ENCODE measurements at regions not wholly inside any gene's neighbourhood (a gene's known extent, or its start where the extent isn't known, plus 50 kb on each side); places are given as distances from the start of the nearest gene placed in this dataset.

DNA sequence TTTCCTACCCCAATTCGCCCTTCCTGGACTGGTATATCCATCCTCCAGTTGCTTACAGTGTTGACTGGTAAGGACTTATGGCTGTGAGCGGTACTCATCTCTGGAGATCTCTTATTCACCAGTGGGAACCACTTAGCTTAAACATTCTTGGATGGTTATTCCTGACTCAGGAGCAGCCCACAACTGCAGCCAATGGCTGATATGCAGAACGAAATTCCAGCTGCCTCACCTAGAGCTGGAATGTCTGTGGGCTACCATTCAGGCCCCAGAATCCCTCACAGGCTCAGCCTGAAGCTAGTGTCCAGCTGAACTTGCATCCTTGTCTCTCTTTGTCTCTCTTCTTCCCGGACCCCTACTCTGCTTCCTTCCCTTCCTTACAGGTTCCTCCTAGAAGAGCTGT is 138.9 kb upstream of the SMIM31 start:
- Histone ChIP-seq H3K36me3 (ENCODE audit: control insufficient read depth in 2 of 3, insufficient read depth in 3 of 3, low read length in 3 of 3) (no peaks in the 10 kb centered on the region), H3K9ac (ENCODE audit: low read length in 3 of 3) (no peak overlapping the region), H3K4me1 (ENCODE audit: control insufficient read depth in 2 of 3, insufficient read depth in 2 of 3, low read depth in 1 of 3, low read length in 3 of 3) (no peaks in the 10 kb centered on the region), H3K9me3 (ENCODE audit: control insufficient read depth in 2 of 3, insufficient read depth in 1 of 3, low read length in 3 of 3) (no peaks in the 10 kb centered on the region), H3K4me3 (ENCODE audit: low read length in 3 of 3) (no peak overlapping the region), H3K27me3 (ENCODE audit: control insufficient read depth, insufficient read depth, low read length) (no peaks in the 10 kb centered on the region), H3K27ac (ENCODE audit: low read depth in 2 of 2, low read length in 2 of 2) (no peak overlapping the region)
- FAIRE-seq = no peak
- DNase-seq = no peak
- TF ChIP-seq CTCF (IDR thresholded peaks at IDR 0.05; ENCODE audit: borderline replicate concordance, extremely low read depth, insufficient read depth) = no peak
- intact Hi-C loops (cut with DNase I) = no loop called here

GRCh38 chr4:164615964-164616363 is 138.0 kb upstream of the SMIM31 start:
- Histone ChIP-seq H3K9me3 (ENCODE audit: control insufficient read depth in 2 of 3, insufficient read depth in 1 of 3, low read length in 3 of 3) (no peaks in the 10 kb centered on the region), H3K27me3 (ENCODE audit: control insufficient read depth, insufficient read depth, low read length) (no peaks in the 10 kb centered on the region), H3K4me3 (ENCODE audit: low read length in 3 of 3) (no peak overlapping the region), H3K4me1 (ENCODE audit: control insufficient read depth in 2 of 3, insufficient read depth in 2 of 3, low read depth in 1 of 3, low read length in 3 of 3) (no peaks in the 10 kb centered on the region), H3K36me3 (ENCODE audit: control insufficient read depth in 2 of 3, insufficient read depth in 3 of 3, low read length in 3 of 3) (no peaks in the 10 kb centered on the region), H3K9ac (ENCODE audit: low read length in 3 of 3) (no peak overlapping the region), H3K27ac (ENCODE audit: low read depth in 2 of 2, low read length in 2 of 2) (no peak overlapping the region)
- no peak for TF ChIP-seq CTCF (IDR thresholded peaks at IDR 0.05; ENCODE audit: borderline replicate concordance, extremely low read depth, insufficient read depth)
- FAIRE-seq = no peak
- DNase-seq = no peak
- intact Hi-C loops (cut with DNase I) = no loop called here

- Histone ChIP-seq H3K4me3 (ENCODE audit: low read length in 3 of 3) (no peak overlapping the region), H3K9me3 (ENCODE audit: control insufficient read depth in 2 of 3, insufficient read depth in 1 of 3, low read length in 3 of 3) (no peaks in the 10 kb centered on the region), H3K4me1 (ENCODE audit: control insufficient read depth in 2 of 3, insufficient read depth in 2 of 3, low read depth in 1 of 3, low read length in 3 of 3) (no peaks in the 10 kb centered on the region), H3K27me3 (ENCODE audit: control insufficient read depth, insufficient read depth, low read length) (no peaks in the 10 kb centered on the region), H3K27ac (ENCODE audit: low read depth in 2 of 2, low read length in 2 of 2) (no peak overlapping the region), H3K36me3 (ENCODE audit: control insufficient read depth in 2 of 3, insufficient read depth in 3 of 3, low read length in 3 of 3) (no peaks in the 10 kb centered on the region), H3K9ac (ENCODE audit: low read length in 3 of 3) (no peak overlapping the region)
- intact Hi-C loops (cut with DNase I) = no loop called here
- no peak for FAIRE-seq
- TF ChIP-seq CTCF (IDR thresholded peaks at IDR 0.05; ENCODE audit: borderline replicate concordance, extremely low read depth, insufficient read depth) = no peak
- DNase-seq = no peak
Measured at GRCh38 chr4:164616961-164617360, 137.0 kb upstream of the SMIM31 start.

- FAIRE-seq (no peak), DNase-seq (no peak)
- intact Hi-C loops (cut with DNase I) = no loop called here
- H3K9me3 ChIP-seq (ENCODE audit: control insufficient read depth in 2 of 3, insufficient read depth in 1 of 3, low read length in 3 of 3) = no peaks in the 10 kb centered on the region
- no peak for TF ChIP-seq CTCF (IDR thresholded peaks at IDR 0.05; ENCODE audit: borderline replicate concordance, extremely low read depth, insufficient read depth)
- H3K9ac ChIP-seq (ENCODE audit: low read length in 3 of 3) = no peak overlapping the region
- no peak overlapping the region for H3K4me3 ChIP-seq (ENCODE audit: low read length in 3 of 3)
- H3K27ac ChIP-seq (ENCODE audit: low read depth in 2 of 2, low read length in 2 of 2) = no peak overlapping the region
- no peaks in the 10 kb centered on the region for H3K4me1 ChIP-seq (ENCODE audit: control insufficient read depth in 2 of 3, insufficient read depth in 2 of 3, low read depth in 1 of 3, low read length in 3 of 3)
- no peaks in the 10 kb centered on the region for H3K36me3 ChIP-seq (ENCODE audit: control insufficient read depth in 2 of 3, insufficient read depth in 3 of 3, low read length in 3 of 3)
- no peaks in the 10 kb centered on the region for H3K27me3 ChIP-seq (ENCODE audit: control insufficient read depth, insufficient read depth, low read length)
Measured at GRCh38 chr4:164617426-164617825, 136.5 kb upstream of the SMIM31 start.
